Right renal pelvis (tissue), 4 donors: ENCODE measurements at regions not wholly inside any gene's neighbourhood (a gene's known extent, or its start where the extent isn't known, plus 50 kb on each side); places are given as distances from the start of the nearest gene placed in this dataset.
"Not testable (repeated sequence)": the region's sequence is repeated elsewhere in the genome, so short reads cannot be mapped to it uniquely, and the experiment has no call there.

Experiments used
- DNase-seq, 4 donors: peaks; one replicate each; pipeline ENCODE4 v3.0.0-alpha.2; 2013; ENCODE audit warnings: low read depth in 4 of 4, low spot score in 3 of 4, missing footprints in 1 of 4

- peak in 1 of 4 donors; percentile 4 for DNase-seq
Observed at GRCh38 chr6:85044361-85044760, 280.0 kb upstream of the TBX18 start.

GRCh38 chr6:85041376-85041775 is 277.0 kb upstream of the TBX18 start:
- no peak for DNase-seq

GRCh38 chr6:85037221-85037620 is 272.8 kb upstream of the TBX18 start:
- DNase-seq: no peak

GRCh38 chr6:85035766-85036165 is 271.4 kb upstream of the TBX18 start:
- no peak for DNase-seq

- DNase-seq: no peak
Observed at GRCh38 chr6:85033547-85033946, 269.1 kb upstream of the TBX18 start.

GRCh38 chr6:85026021-85026420 is 261.6 kb upstream of the TBX18 start:
- no peak for DNase-seq

- no peak for DNase-seq
Observed at GRCh38 chr6:85023721-85024120, 259.3 kb upstream of the TBX18 start.

- DNase-seq: no peak
Observed at GRCh38 chr6:85017352-85017751, 253.0 kb upstream of the TBX18 start.

- DNase-seq: no peak
Observed at GRCh38 chr6:85016726-85017125, 252.3 kb upstream of the TBX18 start.

GRCh38 chr6:85015396-85015990 is 251.1 kb upstream of the TBX18 start:
- peak in 3 of 4 donors; percentile 29 to 48 (median 43) for DNase-seq

- DNase-seq: no peak
Observed at GRCh38 chr6:85010865-85011264, 246.5 kb upstream of the TBX18 start.

- DNase-seq: no peak
Observed at GRCh38 chr6:85008296-85009009, 244.1 kb upstream of the TBX18 start.

GRCh38 chr6:85006362-85006761 is 242.0 kb upstream of the TBX18 start:
- DNase-seq: no peak

- DNase-seq: no peak
Observed at GRCh38 chr6:85005494-85005893, 241.1 kb upstream of the TBX18 start.

GRCh38 chr6:85004361-85004995 is 240.1 kb upstream of the TBX18 start:
- DNase-seq: no peak

- no peak for DNase-seq
Observed at GRCh38 chr6:85002847-85003246, 238.4 kb upstream of the TBX18 start.

- no peak for DNase-seq
Observed at GRCh38 chr6:85000001-85000400, 235.6 kb upstream of the TBX18 start.

GRCh38 chr6:84998223-84998622 is 233.8 kb upstream of the TBX18 start:
- no peak for DNase-seq

GRCh38 chr6:84988766-84989165 is 224.4 kb upstream of the TBX18 start:
- not testable (repeated sequence) for DNase-seq

- DNase-seq: not testable (repeated sequence)
Observed at GRCh38 chr6:84985490-84985889, 221.1 kb upstream of the TBX18 start.

GRCh38 chr6:84979541-84979940 is 215.1 kb upstream of the TBX18 start:
- no peak for DNase-seq

- no peak for DNase-seq
Observed at GRCh38 chr6:84977363-84977705, 212.9 kb upstream of the TBX18 start.
